Activated CD8-positive, alpha-beta memory T cell treated with anti-CD3 and anti-CD28 coated beads for 36 hours (primary cell): ENCODE measurements at regions not wholly inside any gene's neighbourhood (a gene's known extent, or its start where the extent isn't known, plus 50 kb on each side); places are given as distances from the start of the nearest gene placed in this dataset.
"Not testable (repeated sequence)": the region's sequence is repeated elsewhere in the genome, so short reads cannot be mapped to it uniquely, and the experiment has no call there.

Source experiments
- CTCF ChIA-PET: fragments of 350-600 bp; sonication (Branson Sonifier 250); formaldehyde crosslinking; loops from one replicate; lab custom pipeline; 2021; ENCODE audit warnings: antibody characterized with exemption; lab: Charles Lee
- POLR2A ChIA-PET: fragments of 350-600 bp; sonication (Branson Sonifier 250); formaldehyde crosslinking; loops from one replicate; lab custom pipeline; 2021; ENCODE audit warnings: antibody characterized with exemption; lab: Charles Lee

DNA sequence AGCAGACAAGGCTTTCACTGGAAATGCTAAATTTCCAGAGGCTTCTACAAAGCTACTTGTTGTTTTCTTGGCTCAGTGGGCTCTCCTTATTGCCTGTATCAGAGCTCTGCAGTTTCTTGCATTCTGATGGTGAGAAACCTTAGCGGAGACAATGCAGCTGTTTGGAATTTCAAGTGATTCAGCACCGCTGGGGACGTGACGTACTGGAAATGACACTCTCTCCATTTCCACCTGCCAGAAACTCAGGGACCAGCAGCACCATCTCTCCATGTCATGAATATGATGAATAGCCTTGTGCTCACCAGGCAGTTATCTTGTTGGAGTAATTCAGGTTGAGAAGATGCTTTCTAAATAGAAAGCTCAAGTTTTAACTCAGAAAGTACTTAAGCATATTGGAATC lies 497.2 kb upstream of the DEPDC1 start:
- ChIA-PET POLR2A (no interaction called here), CTCF (interaction anchor here (0.6 kb wide), 1 partner anchor 974 kb away, joined by 3 read pairs; no protein-coding TSS in a partner anchor)

DNA sequence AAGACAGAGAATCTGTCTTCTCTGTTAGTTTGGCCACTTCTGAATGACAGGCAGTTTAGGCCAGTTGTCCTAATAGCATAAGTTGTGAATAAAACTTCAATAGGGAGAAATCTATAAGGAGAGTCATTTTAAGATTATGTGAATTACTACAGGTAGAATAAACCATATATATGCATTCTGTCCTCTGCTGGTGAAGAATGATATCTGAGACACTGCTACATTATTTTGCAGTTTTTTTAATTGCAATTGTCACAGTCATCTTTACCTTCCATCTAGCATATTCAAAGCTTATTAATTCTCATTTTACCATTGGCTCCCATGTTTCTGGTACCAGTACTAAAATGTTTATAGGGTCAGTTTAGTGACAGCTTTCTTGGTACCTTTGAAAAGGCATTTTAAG lies 519.6 kb upstream of the DEPDC1 start:
- ChIA-PET CTCF (no interaction called here), POLR2A (no interaction called here)

DNA sequence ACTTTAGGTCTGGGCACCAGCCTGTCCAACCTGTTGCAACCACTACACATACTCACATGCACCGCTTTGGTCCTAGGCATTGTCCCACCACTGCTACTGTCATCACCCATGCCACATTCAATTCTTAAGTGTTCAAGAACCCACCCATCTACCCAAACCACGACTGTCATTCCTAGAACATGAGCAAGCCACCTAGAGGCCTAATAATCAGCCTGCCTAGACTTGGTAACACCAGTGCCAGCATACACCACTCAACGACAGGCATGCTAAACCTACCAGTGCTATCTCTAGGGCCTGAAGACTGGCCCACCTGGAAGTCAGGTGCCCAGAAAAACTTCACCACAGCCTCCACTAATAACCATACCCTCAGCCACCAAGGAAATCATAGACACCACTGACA lies 532.8 kb upstream of the DEPDC1 start:
- CTCF ChIA-PET = no interaction called here
- POLR2A ChIA-PET = no interaction called here

DNA sequence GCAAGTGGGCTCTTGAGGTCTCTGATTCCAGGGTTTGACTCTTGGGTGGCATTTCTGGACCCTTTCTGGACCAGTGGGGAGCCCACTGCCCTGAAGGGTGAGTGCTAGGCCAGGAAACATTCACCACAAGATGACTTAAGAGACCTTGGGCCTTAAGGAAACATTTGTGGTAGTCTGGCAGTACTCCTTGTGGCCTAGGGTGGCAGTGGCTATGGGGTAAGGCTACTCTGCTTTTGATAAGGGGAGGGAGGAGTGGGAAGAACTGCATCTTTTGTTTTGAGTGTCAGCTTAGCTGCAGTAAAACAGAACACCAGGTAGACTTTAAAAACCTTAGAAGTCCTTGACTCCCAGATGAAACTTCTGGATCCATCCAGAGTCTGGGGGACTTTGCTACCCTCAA lies 529.3 kb upstream of the LRRC7 start:
- POLR2A ChIA-PET = no interaction called here
- CTCF ChIA-PET = no interaction called here

DNA sequence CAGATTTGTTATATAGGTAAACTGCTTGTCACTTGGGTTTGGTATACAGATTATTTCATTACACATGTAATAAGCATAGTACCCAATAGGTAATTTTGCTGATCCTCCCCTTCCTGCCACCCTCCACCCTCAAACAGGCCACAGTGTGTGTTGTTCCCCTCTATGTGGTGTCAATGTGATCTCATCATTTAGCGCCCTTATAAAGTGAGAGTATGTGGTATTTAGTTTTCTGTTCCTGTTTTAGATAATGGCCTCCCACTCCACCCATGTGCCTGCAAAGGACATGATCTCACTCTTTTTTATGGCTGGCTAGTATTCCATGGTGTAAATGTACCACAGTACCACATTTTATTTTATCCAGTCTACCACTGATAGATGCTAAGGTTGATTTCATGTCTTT lies 522.1 kb upstream of the LRRC7 start:
- CTCF ChIA-PET = no interaction called here
- POLR2A ChIA-PET = no interaction called here

DNA sequence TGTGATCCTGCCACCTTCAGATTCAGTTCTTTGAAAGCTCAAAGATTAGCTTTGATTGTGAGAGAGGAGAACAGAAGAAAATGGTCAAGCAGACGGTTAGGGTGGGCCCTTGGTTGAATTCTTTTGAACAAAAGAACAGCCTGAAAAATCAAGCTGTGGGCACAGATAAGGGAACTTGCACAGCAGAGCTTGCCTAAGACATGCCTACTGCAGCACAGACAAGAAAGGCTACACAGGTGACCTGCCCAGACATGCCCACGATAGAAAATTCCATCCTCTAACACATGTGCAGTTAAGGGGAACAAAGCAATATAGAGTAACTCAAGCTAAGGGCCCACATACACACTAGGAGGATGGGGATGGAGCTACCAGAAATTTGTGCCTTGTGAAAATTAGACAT lies 512.5 kb upstream of the LRRC7 start:
- POLR2A ChIA-PET = no interaction called here
- CTCF ChIA-PET = no interaction called here

- ChIA-PET CTCF (no interaction called here), POLR2A (no interaction called here)
Observed at GRCh38 chr1:69058454-69058853, 509.3 kb upstream of the LRRC7 start.

DNA sequence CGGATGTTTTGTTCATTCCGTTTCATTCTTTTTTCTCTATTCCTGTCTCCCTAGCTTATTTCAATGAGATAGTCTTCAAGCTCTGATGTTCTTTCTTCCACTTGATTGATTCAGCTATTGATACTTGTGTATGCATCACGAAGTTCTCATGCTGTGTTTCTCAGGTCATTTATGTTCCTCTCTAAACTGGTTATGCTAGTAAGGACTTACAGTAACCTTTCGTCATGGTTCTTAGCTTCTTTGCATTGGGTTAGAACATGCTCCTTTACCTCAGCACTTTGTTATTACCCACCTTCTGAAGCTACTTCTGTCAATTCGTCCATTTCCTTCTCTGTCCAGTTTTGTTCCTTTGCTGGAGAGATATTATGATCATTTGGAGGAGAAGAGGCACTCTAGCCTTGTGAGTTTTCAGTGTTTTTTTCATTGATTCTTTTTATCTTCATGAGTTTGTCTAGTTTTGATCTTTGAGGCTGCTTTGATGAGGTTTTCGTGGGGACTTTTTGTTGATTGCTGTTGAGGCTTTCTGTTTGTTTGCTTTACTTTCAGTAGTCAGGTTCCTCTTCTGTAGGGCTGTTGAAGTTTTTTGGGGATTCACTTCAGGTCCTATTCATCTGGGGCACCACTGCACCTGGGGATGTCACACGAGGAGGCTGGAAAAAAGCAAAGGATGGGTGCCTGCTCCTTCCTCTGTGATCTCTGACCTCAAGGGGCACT lies 496.9 kb upstream of the LRRC7 start:
- CTCF ChIA-PET = no interaction called here
- POLR2A ChIA-PET = no interaction called here

GRCh38 chr1:69073176-69073575 lies 494.5 kb upstream of the LRRC7 start:
- POLR2A ChIA-PET = no interaction called here
- CTCF ChIA-PET = no interaction called here

GRCh38 chr1:69076631-69077030 lies 491.1 kb upstream of the LRRC7 start:
- ChIA-PET POLR2A (no interaction called here), CTCF (no interaction called here)

DNA sequence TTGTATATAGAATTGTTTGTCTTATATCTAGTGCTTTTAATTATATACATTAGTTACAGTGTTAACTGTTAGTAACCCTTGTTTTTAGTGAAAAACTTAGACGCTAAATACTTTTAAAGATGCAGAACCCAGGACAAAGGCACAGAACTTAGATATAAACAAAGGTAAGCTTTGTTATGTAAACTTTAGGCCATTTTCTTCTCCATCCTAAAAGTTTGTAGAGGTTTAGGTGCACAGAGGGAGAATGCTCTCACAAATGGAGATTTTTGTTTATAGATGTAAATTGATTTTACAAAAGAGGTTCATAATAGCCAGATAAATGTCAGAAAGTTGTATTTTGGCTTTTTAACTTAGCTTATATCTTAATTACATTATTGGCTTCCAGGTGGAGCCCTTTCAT lies 490.5 kb upstream of the LRRC7 start:
- ChIA-PET CTCF (no interaction called here), POLR2A (no interaction called here)

DNA sequence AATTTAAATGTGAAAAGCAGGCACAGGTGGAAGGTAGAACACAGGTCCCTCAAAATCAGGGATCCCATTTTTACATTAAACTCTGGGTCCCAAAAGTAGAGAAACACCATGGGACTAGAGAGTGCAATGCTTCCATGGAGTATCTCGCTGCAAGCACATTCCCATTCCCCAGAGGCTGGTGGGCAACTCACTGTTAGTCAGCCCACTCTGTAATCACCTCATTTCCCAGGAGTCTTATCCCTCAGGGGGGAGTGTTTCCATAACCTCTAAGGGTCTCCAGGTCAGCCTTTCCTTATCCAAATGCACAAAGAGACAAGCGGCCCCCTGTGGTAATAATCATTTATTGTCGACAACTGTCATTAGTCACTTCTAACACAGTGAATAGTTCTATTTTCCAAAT lies 490.1 kb upstream of the LRRC7 start:
- ChIA-PET POLR2A (no interaction called here), CTCF (no interaction called here)

GRCh38 chr1:69081668-69082067 lies 486.1 kb upstream of the LRRC7 start:
- ChIA-PET POLR2A (no interaction called here), CTCF (no interaction called here)

GRCh38 chr1:69082312-69082711 lies 485.4 kb upstream of the LRRC7 start:
- CTCF ChIA-PET = no interaction called here
- POLR2A ChIA-PET = no interaction called here

GRCh38 chr1:69086148-69086547 lies 481.6 kb upstream of the LRRC7 start:
- CTCF ChIA-PET = no interaction called here

DNA sequence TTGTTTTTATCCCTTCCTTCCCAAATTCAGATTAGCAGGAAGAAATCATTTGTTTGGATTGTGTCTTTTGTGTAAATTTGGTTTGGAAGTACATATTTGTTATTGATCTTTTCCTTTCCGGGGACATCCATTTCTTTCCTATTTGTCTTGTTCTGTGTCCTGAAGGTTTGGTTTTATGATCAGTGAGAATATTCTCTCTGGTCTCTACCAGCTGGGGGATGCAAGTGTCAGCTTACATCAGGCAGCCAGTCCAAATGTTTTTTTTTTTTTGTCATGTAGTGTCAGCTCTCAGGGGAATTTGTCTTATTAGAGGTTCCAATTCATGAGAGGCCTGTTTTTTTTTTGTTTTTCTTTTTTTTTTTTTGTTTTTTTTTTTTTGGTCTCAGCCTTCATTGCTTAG lies 479.2 kb upstream of the LRRC7 start:
- POLR2A ChIA-PET = no interaction called here
- CTCF ChIA-PET = no interaction called here

More at GRCh38 chr1:69086148-69086547, 481.6 kb upstream of the LRRC7 start:
- POLR2A ChIA-PET = no interaction called here

- POLR2A ChIA-PET = no interaction called here
- CTCF ChIA-PET = no interaction called here
Observed at GRCh38 chr1:69090170-69090569, 477.6 kb upstream of the LRRC7 start.

- POLR2A ChIA-PET = no interaction called here
- CTCF ChIA-PET = no interaction called here
Observed at GRCh38 chr1:69090752-69091151, 477.0 kb upstream of the LRRC7 start.

GRCh38 chr1:69102058-69102457 lies 465.7 kb upstream of the LRRC7 start:
- CTCF ChIA-PET, POLR2A ChIA-PET: not testable (repeated sequence)

GRCh38 chr1:69103213-69103612 lies 464.5 kb upstream of the LRRC7 start:
- CTCF ChIA-PET = no interaction called here
- POLR2A ChIA-PET = no interaction called here

- ChIA-PET CTCF (no interaction called here), POLR2A (no interaction called here)
Observed at GRCh38 chr1:69103705-69104385, 463.9 kb upstream of the LRRC7 start.
